Astrocyte (in vitro differentiated cells and primary cell): ENCODE measurements at regions not wholly inside any gene's neighbourhood (a gene's known extent, or its start where the extent isn't known, plus 50 kb on each side); places are given as distances from the start of the nearest gene placed in this dataset.

Experiments
- CTCF ChIP-seq: IDR thresholded peaks from 2 replicates; pipeline ENCODE4 v1.5.1; 2011; ENCODE audit warnings: low read depth, mild to moderate bottlenecking, inconsistent platforms, low read length, moderate library complexity; ENCODE audit not compliant: insufficient read depth
- EZH2 ChIP-seq: IDR thresholded peaks from 2 replicates; pipeline ENCODE4 v1.6.1; 2012; ENCODE audit warnings: mild to moderate bottlenecking, low read length, inconsistent platforms; ENCODE audit not compliant: insufficient read depth

- TF ChIP-seq CTCF, result no peak
- no peak for TF ChIP-seq EZH2
Observed at GRCh38 chr3:78253860-78254259, 1214.0 kb downstream of the ROBO2 start.
